ENCODE measurements at regions not wholly inside any gene's neighbourhood (a gene's known extent, or its start where the extent isn't known, plus 50 kb on each side); places are given as distances from the start of the nearest gene placed in this dataset.

DNA sequence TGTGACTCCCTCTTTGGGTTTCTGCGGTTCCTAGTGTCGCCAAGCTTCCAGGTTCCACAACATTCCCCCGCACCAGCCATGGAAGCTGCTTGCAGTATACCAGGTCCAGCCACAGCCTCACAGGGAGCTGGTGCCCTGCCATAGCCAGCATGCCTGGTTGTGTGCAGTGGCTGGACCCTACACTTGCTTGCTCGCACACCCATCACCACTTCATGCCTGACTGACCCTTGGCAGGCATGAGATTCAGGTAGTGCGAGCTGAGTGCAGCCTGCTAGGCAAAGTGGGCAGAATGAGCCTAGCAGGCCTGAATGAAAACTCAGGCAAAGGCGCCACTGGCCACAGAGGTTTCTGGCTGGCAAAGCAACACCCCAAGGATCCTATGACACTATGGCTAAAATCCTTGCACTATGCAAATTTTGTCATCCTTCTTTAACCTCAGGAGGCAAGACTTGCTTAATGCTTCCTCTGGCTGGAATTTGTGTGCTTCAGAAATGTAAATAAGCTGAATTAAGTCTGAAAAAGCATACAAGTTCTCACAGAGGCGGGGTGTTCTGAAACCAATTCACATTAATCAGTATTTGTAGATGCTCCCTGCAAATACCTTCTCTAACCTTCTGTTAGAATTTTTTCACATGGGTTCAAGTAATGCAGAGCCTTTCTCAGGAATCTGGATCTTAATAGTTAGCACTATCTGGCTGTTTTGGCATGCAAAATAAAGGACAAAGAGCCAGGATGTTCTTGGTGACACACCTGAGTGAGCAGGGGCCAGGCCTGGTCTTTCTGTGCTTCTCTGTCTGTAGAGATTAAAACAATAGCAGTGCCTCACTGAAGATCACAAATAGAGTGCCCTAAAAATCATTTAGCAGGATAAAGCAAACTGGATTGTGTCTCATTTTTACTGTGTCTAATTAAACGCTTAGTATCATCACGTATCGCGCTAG lies 256.9 kb downstream of the GPATCH2 start:
- Histone ChIP-seq H3K27me3 (ENCODE audit: control insufficient read depth in 1 of 2, insufficient read depth in 2 of 2, low read length in 1 of 2) (no peaks in the 10 kb centered on the region), H3K27ac (ENCODE audit: low read depth in 1 of 2, low read length in 2 of 2) (no peak overlapping the region), H3K36me3 (ENCODE audit: control insufficient read depth in 1 of 2, insufficient read depth in 2 of 2, low read length in 1 of 2) (no peaks in the 10 kb centered on the region), H3K9me3 (ENCODE audit: control insufficient read depth, low read length) (no peaks in the 10 kb centered on the region), H3K4me1 (ENCODE audit: control insufficient read depth in 1 of 2, insufficient read depth in 2 of 2, low read length in 2 of 2) (no peaks in the 10 kb centered on the region), H3K4me3 (ENCODE audit: low read length in 2 of 2) (no peak overlapping the region)
- DNase-seq = no peak
- 90 to 96% methylated on average over 11 of the region's 11 CpGs for WGBS, 2 donors
- no peak for ATAC-seq (ENCODE audit: low FRiP score)
- intact Hi-C loops (cut with DNase I) = no loop called here

DNA sequence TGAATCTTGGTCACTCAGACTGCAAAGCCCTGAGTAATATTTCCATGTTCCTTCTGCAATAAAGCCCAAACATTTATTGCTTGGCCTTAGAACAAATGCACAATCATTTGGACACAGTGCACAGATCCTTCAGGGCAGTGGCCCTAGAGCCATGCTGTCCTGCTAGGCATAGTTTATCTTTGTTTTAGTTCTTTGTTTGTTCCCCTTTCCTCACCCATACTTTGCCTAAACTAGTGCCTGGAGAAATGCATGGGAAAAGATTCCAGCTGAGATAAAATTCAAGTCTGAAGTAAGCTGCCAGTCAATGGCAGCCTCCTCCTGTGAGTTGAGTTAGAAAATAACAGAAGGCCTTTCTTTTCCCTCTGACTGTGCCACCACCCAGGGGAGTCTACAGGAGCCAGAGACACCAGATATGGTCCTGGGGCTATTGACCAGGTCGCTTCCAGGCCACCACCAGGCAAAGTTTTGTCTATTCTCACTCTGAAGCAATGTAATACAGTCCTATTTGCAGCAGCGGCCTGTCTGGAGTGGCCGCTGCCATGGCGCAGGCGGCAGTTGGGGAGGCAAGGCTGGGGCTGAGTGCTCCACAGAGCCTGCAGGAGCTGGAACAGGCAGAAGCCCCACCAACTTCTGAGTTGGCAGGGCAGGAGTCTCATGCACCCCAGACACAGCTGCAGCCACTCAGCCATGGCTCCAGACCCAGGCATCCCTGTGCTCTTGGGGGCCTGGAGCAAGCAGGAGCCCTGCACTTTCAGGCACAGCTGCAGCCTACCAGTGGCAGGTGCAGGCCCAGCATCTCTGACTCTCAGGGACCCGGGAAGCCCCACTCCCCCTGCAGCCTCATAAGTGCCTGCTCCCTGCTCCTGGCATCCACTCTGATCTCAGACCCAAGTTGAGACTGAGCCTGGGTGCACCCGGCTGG lies 258.6 kb downstream of the GPATCH2 start:
- no peak overlapping the region for H3K27ac ChIP-seq (ENCODE audit: low read depth in 1 of 2, low read length in 2 of 2)
- H3K4me3 ChIP-seq (ENCODE audit: low read length in 2 of 2) = no peak overlapping the region
- no peaks in the 10 kb centered on the region for H3K9me3 ChIP-seq (ENCODE audit: control insufficient read depth, low read length)
- DNase-seq = no peak
- H3K27me3 ChIP-seq (ENCODE audit: control insufficient read depth in 1 of 2, insufficient read depth in 2 of 2, low read length in 1 of 2) = no peaks in the 10 kb centered on the region
- no peaks in the 10 kb centered on the region for H3K36me3 ChIP-seq (ENCODE audit: control insufficient read depth in 1 of 2, insufficient read depth in 2 of 2, low read length in 1 of 2)
- ATAC-seq (ENCODE audit: low FRiP score) = peak; percentile 43
- no peaks in the 10 kb centered on the region for H3K4me1 ChIP-seq (ENCODE audit: control insufficient read depth in 1 of 2, insufficient read depth in 2 of 2, low read length in 2 of 2)
- intact Hi-C loops (cut with DNase I) = no loop called here
- 88 to 90% methylated on average over 7 of the region's 7 CpGs for WGBS, 2 donors

DNA sequence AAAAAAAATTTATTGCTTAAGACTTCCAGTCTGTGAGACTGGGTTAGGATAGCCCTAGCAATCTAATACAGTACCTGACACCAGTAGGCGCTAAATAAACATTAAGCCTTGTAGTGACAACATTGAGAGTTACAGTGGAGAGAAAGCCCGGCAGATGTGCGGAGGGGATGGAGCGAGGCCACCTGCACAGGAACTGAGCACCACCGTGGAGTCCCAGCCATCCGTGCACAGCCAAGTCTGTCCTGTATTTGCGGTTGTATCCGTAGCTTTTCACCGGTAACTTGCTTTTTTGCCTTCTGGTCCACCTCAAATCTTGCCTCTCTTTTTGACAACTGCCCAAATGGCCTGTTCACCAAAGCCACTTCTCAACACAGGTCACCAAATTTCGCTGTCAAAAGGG lies 260.1 kb downstream of the GPATCH2 start:
- ATAC-seq (ENCODE audit: low FRiP score) (no peak), DNase-seq (no peak)
- Histone ChIP-seq H3K36me3 (ENCODE audit: control insufficient read depth in 1 of 2, insufficient read depth in 2 of 2, low read length in 1 of 2) (no peaks in the 10 kb centered on the region), H3K4me3 (ENCODE audit: low read length in 2 of 2) (no peak overlapping the region), H3K27me3 (ENCODE audit: control insufficient read depth in 1 of 2, insufficient read depth in 2 of 2, low read length in 1 of 2) (no peaks in the 10 kb centered on the region), H3K27ac (ENCODE audit: low read depth in 1 of 2, low read length in 2 of 2) (no peak overlapping the region), H3K4me1 (ENCODE audit: control insufficient read depth in 1 of 2, insufficient read depth in 2 of 2, low read length in 2 of 2) (no peaks in the 10 kb centered on the region), H3K9me3 (ENCODE audit: control insufficient read depth, low read length) (no peaks in the 10 kb centered on the region)
- intact Hi-C loops (cut with DNase I) = no loop called here
- WGBS, 2 donors = 91 to 96% methylated on average over 10 of the region's 10 CpGs

DNA sequence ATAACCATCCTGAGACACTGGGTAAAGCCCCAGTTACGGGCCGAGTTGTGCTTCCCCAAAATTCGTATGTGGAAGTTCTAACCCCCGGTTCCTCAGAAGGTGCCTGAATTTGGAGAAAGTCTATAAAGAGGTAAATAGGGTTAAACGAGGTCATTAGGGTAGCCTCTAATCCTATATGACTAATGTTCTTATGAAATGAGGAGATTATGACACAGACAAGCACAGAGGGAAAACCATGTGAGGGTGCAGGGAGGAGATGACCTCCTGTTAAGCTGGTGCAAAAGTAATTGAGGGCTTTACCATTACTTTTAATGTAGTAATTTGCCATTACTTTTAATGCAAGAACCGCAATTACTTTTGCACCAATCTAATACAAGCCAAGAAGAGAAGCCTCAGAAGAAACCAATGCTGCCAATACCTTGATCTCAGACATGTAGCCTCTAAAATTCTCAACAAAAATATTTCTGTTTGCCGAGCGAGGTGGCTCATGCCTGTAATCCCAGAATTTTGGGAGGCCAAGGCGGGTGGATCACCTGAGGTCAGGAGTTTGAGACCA lies 260.8 kb downstream of the GPATCH2 start:
- intact Hi-C loops (cut with DNase I) = no loop called here
- H3K27me3 ChIP-seq (ENCODE audit: control insufficient read depth in 1 of 2, insufficient read depth in 2 of 2, low read length in 1 of 2) = no peaks in the 10 kb centered on the region
- DNase-seq (no peak), ATAC-seq (ENCODE audit: low FRiP score) (no peak)
- no peak overlapping the region for H3K27ac ChIP-seq (ENCODE audit: low read depth in 1 of 2, low read length in 2 of 2)
- H3K4me3 ChIP-seq (ENCODE audit: low read length in 2 of 2) = no peak overlapping the region
- 87 to 88% methylated on average over 9 of the region's 9 CpGs for WGBS, 2 donors
- no peaks in the 10 kb centered on the region for H3K9me3 ChIP-seq (ENCODE audit: control insufficient read depth, low read length)
- H3K4me1 ChIP-seq (ENCODE audit: control insufficient read depth in 1 of 2, insufficient read depth in 2 of 2, low read length in 2 of 2) = no peaks in the 10 kb centered on the region
- H3K36me3 ChIP-seq (ENCODE audit: control insufficient read depth in 1 of 2, insufficient read depth in 2 of 2, low read length in 1 of 2) = no peaks in the 10 kb centered on the region

DNA sequence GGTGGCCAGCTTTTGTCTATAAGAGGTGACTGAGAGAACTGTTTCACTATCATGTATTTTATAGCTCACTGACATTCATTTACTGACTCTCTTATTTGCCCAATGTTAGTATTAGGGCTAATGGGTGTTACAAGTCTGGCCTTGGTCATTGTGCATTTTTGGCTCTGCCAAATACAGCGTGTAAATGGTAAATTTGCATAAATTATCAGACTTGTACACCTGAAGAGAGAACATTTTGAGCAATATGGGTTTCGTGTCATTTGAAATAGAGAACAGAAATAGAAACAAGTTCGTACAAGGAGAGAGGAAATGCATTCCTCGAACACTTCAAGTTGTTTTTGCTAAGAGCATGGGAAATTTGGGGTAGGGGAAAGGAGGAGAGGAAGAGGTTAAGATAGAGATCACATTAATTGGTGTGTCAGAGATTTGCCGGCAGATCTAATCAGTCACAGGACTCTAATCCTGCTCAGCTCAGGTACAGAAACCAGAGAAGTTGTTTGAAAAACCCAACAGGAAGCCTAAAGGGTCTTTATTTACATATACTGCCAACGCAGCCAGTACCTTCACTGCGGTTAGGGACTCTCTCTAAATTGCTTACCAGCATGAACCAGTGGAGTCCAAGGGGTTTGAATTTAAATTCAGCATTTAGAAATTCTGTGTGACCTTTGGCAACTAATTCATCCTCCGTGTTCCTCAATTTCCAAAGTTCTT lies 261.5 kb downstream of the GPATCH2 start:
- WGBS, 2 donors = 32 to 37% methylated on average over 8 of the region's 8 CpGs
- Histone ChIP-seq H3K4me3 (ENCODE audit: low read length in 2 of 2) (no peak overlapping the region), H3K27me3 (ENCODE audit: control insufficient read depth in 1 of 2, insufficient read depth in 2 of 2, low read length in 1 of 2) (no peaks in the 10 kb centered on the region), H3K9me3 (ENCODE audit: control insufficient read depth, low read length) (no peaks in the 10 kb centered on the region), H3K4me1 (ENCODE audit: control insufficient read depth in 1 of 2, insufficient read depth in 2 of 2, low read length in 2 of 2) (no peaks in the 10 kb centered on the region), H3K36me3 (ENCODE audit: control insufficient read depth in 1 of 2, insufficient read depth in 2 of 2, low read length in 1 of 2) (no peaks in the 10 kb centered on the region), H3K27ac (ENCODE audit: low read depth in 1 of 2, low read length in 2 of 2) (no peak overlapping the region)
- DNase-seq = no peak
- intact Hi-C loops (cut with DNase I) = no loop called here
- no peak for ATAC-seq (ENCODE audit: low FRiP score)

DNA sequence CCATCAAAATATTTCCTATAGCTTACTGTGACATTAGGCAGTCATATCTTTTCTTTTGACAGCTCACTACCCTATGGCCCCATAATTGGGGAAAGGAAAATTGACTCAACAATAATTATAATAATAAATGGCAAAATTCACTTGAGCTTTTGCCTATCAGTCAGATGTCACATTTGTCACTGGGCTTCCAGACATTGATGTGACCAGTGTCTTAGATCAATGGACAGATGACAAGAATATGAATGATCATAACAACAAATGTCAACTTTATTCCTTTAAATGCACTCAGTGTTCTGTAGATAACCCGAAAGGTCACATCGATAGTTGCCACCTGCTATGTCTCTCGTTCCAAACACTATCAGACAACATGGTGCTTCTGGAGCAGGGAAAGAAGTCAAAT lies 266.7 kb downstream of the GPATCH2 start:
- H3K9me3 ChIP-seq (ENCODE audit: control insufficient read depth, low read length) = no peaks in the 10 kb centered on the region
- no peak for DNase-seq
- no peaks in the 10 kb centered on the region for H3K27me3 ChIP-seq (ENCODE audit: control insufficient read depth in 1 of 2, insufficient read depth in 2 of 2, low read length in 1 of 2)
- ATAC-seq (ENCODE audit: low FRiP score) = no peak
- intact Hi-C loops (cut with DNase I) = no loop called here
- no peak overlapping the region for H3K27ac ChIP-seq (ENCODE audit: low read depth in 1 of 2, low read length in 2 of 2)
- H3K4me1 ChIP-seq (ENCODE audit: control insufficient read depth in 1 of 2, insufficient read depth in 2 of 2, low read length in 2 of 2) = no peaks in the 10 kb centered on the region
- 78 to 85% methylated on average over 3 of the region's 3 CpGs for WGBS, 2 donors
- no peaks in the 10 kb centered on the region for H3K36me3 ChIP-seq (ENCODE audit: control insufficient read depth in 1 of 2, insufficient read depth in 2 of 2, low read length in 1 of 2)
- H3K4me3 ChIP-seq (ENCODE audit: low read length in 2 of 2) = no peak overlapping the region

DNA sequence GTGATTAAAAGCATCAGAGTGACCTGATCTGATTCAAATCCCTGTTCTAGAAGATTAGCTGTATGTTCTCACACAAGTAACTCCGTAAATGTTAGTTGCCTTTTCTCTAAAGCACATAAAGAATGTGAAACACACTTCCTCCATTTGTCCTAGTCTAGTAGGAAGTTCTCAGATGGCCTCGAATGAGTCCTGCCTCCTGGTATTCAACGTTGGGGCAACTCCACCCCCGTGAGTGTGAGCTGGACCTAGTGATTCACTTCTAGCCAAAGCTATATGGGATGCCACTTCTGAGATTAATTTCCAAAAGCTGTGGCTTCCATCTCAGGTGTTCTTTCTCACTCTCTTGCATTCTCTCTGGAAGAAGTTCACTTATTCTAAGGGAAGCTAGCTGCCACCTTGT lies 267.6 kb downstream of the GPATCH2 start:
- 56 to 61% methylated on average over 4 of the region's 4 CpGs for WGBS, 2 donors
- no peak for DNase-seq
- Histone ChIP-seq H3K4me1 (ENCODE audit: control insufficient read depth in 1 of 2, insufficient read depth in 2 of 2, low read length in 2 of 2) (no peaks in the 10 kb centered on the region), H3K36me3 (ENCODE audit: control insufficient read depth in 1 of 2, insufficient read depth in 2 of 2, low read length in 1 of 2) (no peaks in the 10 kb centered on the region), H3K27ac (ENCODE audit: low read depth in 1 of 2, low read length in 2 of 2) (no peak overlapping the region), H3K9me3 (ENCODE audit: control insufficient read depth, low read length) (no peaks in the 10 kb centered on the region), H3K27me3 (ENCODE audit: control insufficient read depth in 1 of 2, insufficient read depth in 2 of 2, low read length in 1 of 2) (no peaks in the 10 kb centered on the region), H3K4me3 (ENCODE audit: low read length in 2 of 2) (no peak overlapping the region)
- ATAC-seq (ENCODE audit: low FRiP score) = no peak
- intact Hi-C loops (cut with DNase I) = no loop called here

DNA sequence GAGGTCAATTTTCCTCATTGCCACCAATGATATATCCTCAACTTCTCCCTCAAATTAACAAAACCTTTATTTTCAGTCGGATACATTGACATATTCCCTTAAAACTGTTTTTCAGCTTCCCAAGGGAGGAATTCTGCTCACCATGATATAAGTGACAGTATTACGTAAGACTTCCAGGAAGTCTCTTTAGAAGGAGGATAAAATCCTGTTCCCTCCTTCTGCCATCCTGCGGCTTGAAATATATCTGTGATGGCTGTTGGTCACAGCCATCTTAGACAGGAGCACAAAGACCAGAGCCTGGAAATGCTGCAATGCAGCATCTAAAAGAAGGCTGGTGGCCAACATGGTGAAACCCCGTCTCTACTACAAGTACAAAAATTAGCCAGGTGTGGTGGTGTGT lies 270.4 kb downstream of the GPATCH2 start:
- intact Hi-C loops (cut with DNase I) = no loop called here
- Histone ChIP-seq H3K4me1 (ENCODE audit: control insufficient read depth in 1 of 2, insufficient read depth in 2 of 2, low read length in 2 of 2) (no peaks in the 10 kb centered on the region), H3K36me3 (ENCODE audit: control insufficient read depth in 1 of 2, insufficient read depth in 2 of 2, low read length in 1 of 2) (no peaks in the 10 kb centered on the region), H3K27me3 (ENCODE audit: control insufficient read depth in 1 of 2, insufficient read depth in 2 of 2, low read length in 1 of 2) (no peaks in the 10 kb centered on the region), H3K9me3 (ENCODE audit: control insufficient read depth, low read length) (no peaks in the 10 kb centered on the region), H3K4me3 (ENCODE audit: low read length in 2 of 2) (no peak overlapping the region), H3K27ac (ENCODE audit: low read depth in 1 of 2, low read length in 2 of 2) (no peak overlapping the region)
- no peak for DNase-seq
- 90 to 91% methylated on average over 4 of the region's 4 CpGs for WGBS, 2 donors
- ATAC-seq (ENCODE audit: low FRiP score) = no peak

Data from aorta (tissue), 5 donors.